H1 (cell line): ENCODE measurements at regions not wholly inside any gene's neighbourhood (a gene's known extent, or its start where the extent isn't known, plus 50 kb on each side); places are given as distances from the start of the nearest gene placed in this dataset.

ENCODE experiments used
- HDAC6 ChIP-seq: IDR thresholded peaks from one replicate; pipeline ENCODE4 v1.7.1; 2012; ENCODE audit warnings: low read depth, mild to moderate bottlenecking, inconsistent platforms, low read length, moderate library complexity
- TEAD4 ChIP-seq: IDR thresholded peaks from 2 replicates; pipeline ENCODE4 v1.6.1; 2012; ENCODE audit warnings: low read depth, low read length, inconsistent platforms, mixed read lengths

GRCh38 chr18:73719611-73720010, 428.0 kb downstream of the FBXO15 start:
- TF ChIP-seq TEAD4 (no peak), HDAC6 (no peak)
